ENCODE measurements at regions not wholly inside any gene's neighbourhood (a gene's known extent, or its start where the extent isn't known, plus 50 kb on each side); places are given as distances from the start of the nearest gene placed in this dataset.
"Not testable (repeated sequence)": the region's sequence is repeated elsewhere in the genome, so short reads cannot be mapped to it uniquely, and the experiment has no call there.

DNA sequence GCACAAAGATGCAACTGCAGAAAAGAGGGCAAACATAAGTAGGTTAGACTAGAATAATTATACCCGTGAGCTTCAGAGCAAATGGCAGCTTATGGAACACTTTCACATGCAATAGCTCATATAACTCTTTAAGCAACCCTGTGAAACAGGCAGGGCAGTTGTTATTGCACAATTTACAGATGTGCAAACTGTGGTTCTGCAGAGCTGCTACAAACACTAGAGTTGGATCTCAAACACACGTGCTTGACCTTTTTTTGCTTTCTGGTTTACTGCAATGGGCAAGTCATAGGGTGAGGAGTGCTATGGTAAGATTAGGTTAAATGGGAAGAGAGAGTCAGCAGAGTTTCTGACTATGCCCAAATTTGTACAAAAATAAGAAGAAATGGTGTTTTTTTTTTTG lies 610.8 kb downstream of the GATA3 start:
- no peaks in the 10 kb centered on the region for H3K27me3 ChIP-seq
- WGBS, 2 donors, result 74 to 88% methylated on average over 2 of the region's 2 CpGs
- TF ChIP-seq POLR2A (IDR thresholded peaks at IDR 0.05), result no peak
- TF ChIP-seq, protein P1, sequence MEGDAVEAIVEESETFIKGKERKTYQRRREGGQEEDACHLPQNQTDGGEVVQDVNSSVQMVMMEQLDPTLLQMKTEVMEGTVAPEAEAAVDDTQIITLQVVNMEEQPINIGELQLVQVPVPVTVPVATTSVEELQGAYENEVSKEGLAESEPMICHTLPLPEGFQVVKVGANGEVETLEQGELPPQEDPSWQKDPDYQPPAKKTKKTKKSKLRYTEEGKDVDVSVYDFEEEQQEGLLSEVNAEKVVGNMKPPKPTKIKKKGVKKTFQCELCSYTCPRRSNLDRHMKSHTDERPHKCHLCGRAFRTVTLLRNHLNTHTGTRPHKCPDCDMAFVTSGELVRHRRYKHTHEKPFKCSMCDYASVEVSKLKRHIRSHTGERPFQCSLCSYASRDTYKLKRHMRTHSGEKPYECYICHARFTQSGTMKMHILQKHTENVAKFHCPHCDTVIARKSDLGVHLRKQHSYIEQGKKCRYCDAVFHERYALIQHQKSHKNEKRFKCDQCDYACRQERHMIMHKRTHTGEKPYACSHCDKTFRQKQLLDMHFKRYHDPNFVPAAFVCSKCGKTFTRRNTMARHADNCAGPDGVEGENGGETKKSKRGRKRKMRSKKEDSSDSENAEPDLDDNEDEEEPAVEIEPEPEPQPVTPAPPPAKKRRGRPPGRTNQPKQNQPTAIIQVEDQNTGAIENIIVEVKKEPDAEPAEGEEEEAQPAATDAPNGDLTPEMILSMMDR (IDR thresholded peaks at IDR 0.05), result no peak
- no peaks in the 10 kb centered on the region for H3K9me3 ChIP-seq
- no peaks in the 10 kb centered on the region for H3K4me1 ChIP-seq
- no peak overlapping the region for H3K4me3 ChIP-seq (replicated peaks in 1 of 3)
- H3K36me3 ChIP-seq, result no peaks in the 10 kb centered on the region
- no peak overlapping the region for H3K27ac ChIP-seq
- intact Hi-C loops (cut with DNase I), result no loop called here
- DNase-seq, result no peak

DNA sequence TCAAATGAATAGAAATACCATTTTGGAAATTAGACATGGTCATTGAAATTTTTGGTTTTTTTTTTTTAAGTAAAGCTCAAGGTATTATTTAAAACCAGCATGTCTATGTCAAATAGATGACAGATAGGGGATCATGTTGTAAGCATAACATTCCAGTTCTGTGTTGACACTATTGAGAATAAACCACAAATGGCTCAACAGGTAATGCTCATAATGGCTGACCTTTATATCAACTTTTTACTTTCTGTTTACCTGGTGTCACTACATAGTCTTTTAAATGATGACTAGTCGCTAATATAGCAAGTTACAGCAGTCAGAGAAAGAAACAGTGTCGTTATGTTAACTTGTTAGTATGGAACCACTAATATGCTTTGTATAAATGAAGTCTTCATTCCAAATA lies 616.0 kb downstream of the GATA3 start:
- no peak for DNase-seq
- H3K9me3 ChIP-seq, result no peaks in the 10 kb centered on the region
- intact Hi-C loops (cut with DNase I), result no loop called here
- no peaks in the 10 kb centered on the region for H3K4me1 ChIP-seq
- H3K27me3 ChIP-seq, result no peaks in the 10 kb centered on the region
- 91 to 96% methylated on average over 2 of the region's 2 CpGs for WGBS, 2 donors
- no peak for TF ChIP-seq POLR2A (IDR thresholded peaks at IDR 0.05)
- TF ChIP-seq, protein P1 (IDR thresholded peaks at IDR 0.05), result no peak
- no peak overlapping the region for H3K4me3 ChIP-seq (replicated peaks in 1 of 3)
- no peak overlapping the region for H3K27ac ChIP-seq
- no peaks in the 10 kb centered on the region for H3K36me3 ChIP-seq

DNA sequence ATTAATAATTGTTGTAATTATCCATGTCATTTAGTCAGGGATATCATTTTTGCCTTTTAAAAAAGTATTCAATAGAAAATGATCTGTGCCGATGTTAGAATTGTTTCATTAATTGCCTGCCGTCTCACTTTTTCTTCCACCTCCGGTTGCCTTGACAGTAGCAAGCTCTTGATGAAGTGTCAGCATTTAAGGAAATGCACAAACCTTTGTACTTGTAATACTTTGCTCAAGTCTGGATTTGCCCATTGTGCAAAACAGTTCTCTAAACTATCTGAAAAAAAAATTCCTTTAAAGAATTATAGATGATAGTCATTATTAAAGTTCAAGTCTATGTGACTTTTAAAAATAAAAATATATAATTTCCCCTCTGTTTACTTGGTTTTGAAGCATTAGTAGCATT lies 619.7 kb downstream of the GATA3 start:
- Histone ChIP-seq H3K4me1 (no peaks in the 10 kb centered on the region), H3K9me3 (no peaks in the 10 kb centered on the region), H3K36me3 (no peaks in the 10 kb centered on the region), H3K4me3 (replicated peaks in 1 of 3) (no peak overlapping the region), H3K27ac (no peak overlapping the region), H3K27me3 (no peaks in the 10 kb centered on the region)
- intact Hi-C loops (cut with DNase I), result no loop called here
- TF ChIP-seq, protein P1 (IDR thresholded peaks at IDR 0.05), result no peak
- no peak for TF ChIP-seq POLR2A (IDR thresholded peaks at IDR 0.05)
- 77 to 93% methylated on average over 3 of the region's 3 CpGs for WGBS, 2 donors
- DNase-seq, result no peak

DNA sequence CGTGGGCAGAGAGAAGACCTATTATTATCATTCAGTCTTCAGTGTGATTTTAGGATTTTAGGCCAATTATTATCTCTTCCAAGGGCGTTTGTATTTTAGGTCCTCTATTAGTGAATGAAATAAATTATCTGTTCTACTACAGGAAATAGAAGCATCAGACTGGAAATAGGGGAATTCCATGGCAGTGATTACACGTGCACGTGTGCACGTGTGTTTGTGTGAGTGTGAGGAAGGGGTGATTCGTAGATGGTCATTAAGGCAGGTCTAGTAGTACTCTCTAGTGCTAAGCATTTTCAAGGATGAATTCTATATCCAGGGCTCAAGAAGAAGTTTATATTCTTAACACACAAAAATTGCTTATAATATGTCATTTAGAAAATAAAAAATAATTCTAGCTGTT lies 623.2 kb downstream of the GATA3 start:
- H3K36me3 ChIP-seq, result no peaks in the 10 kb centered on the region
- WGBS, 2 donors, result 68 to 82% methylated on average over 6 of the region's 6 CpGs
- TF ChIP-seq POLR2A (IDR thresholded peaks at IDR 0.05), result no peak
- TF ChIP-seq, protein P1 (IDR thresholded peaks at IDR 0.05), result no peak
- H3K27me3 ChIP-seq, result no peaks in the 10 kb centered on the region
- H3K9me3 ChIP-seq, result no peaks in the 10 kb centered on the region
- no peak for DNase-seq
- no peak overlapping the region for H3K4me3 ChIP-seq (replicated peaks in 1 of 3)
- H3K4me1 ChIP-seq, result no peaks in the 10 kb centered on the region
- intact Hi-C loops (cut with DNase I), result no loop called here
- H3K27ac ChIP-seq, result no peak overlapping the region

DNA sequence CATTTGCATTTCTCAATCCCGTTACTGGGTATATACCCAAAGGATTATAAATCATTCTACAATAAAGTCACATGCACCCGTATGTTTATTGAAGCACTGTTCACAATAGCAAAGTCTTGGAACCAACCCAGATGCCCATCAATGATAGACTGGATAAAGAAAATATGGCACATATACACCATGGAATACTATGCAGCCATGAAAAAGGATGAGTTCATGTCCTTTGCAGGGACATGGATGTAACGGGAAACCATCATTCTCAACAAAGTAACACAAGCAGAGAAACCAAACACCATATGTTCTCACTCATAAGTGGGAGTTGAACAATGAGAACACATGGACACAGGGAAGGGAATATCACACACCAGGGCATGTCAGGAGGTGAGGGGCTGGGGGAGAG lies 630.4 kb downstream of the GATA3 start:
- H3K4me3 ChIP-seq (replicated peaks in 1 of 3); intact Hi-C loops (cut with DNase I): not testable (repeated sequence)

DNA sequence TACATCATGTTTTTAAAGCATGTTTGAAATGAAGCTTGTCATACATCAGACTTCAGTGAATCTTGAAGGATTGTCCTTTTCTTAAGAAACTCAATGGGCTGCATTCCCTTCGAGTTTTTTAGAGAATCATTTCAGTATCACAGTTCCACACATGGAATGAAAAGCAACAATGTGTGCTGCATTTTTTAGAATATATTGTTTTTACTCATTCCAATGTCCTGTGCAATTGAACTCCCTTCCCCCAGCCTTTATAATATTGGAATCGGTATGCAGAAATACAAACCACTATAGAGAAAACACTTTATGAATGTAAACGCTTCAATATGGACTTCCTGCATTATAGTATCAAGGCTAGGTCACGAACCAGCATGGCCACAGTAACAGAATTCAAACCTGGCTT lies 634.4 kb downstream of the GATA3 start:
- no peak for TF ChIP-seq POLR2A (IDR thresholded peaks at IDR 0.05)
- TF ChIP-seq, protein P1 (IDR thresholded peaks at IDR 0.05), result no peak
- H3K4me3 ChIP-seq (replicated peaks in 1 of 3), result no peak overlapping the region
- DNase-seq, result no peak
- no peak overlapping the region for H3K27ac ChIP-seq
- 67 to 78% methylated on average over 4 of the region's 4 CpGs for WGBS, 2 donors
- no peaks in the 10 kb centered on the region for H3K27me3 ChIP-seq
- H3K9me3 ChIP-seq, result no peaks in the 10 kb centered on the region
- intact Hi-C loops (cut with DNase I), result no loop called here
- H3K4me1 ChIP-seq, result peaks cover 0 to 8% of the 10 kb centered on the region in 2 donors
- no peaks in the 10 kb centered on the region for H3K36me3 ChIP-seq

More for the DNA sequence above, 630.4 kb downstream of the GATA3 start:
- not testable (repeated sequence) for H3K9me3 ChIP-seq, H3K36me3 ChIP-seq, H3K27me3 ChIP-seq, H3K4me1 ChIP-seq, DNase-seq, H3K27ac ChIP-seq
- WGBS, 2 donors, result 94% methylated on average over 3 of the region's 3 CpGs

All from thyroid gland (tissue), 4 donors.